Esophagus squamous epithelium (tissue), 5 donors: ENCODE measurements at regions not wholly inside any gene's neighbourhood (a gene's known extent, or its start where the extent isn't known, plus 50 kb on each side); places are given as distances from the start of the nearest gene placed in this dataset.

ENCODE experiments used
- DNase-seq: peaks from one replicate; lab custom pipeline; 2025; lab: John Stamatoyannopoulos, UW
- H3K27ac ChIP-seq, 4 donors: fragments of 200-600 bp; sonication (generic); one replicate each; pipeline ENCODE4 v1.5.1; 2016 to 2019; ENCODE audit warnings: mild to moderate bottlenecking in 1 of 4
- H3K27me3 ChIP-seq, 4 donors: fragments of 200-600 bp; sonication (generic); 1 replicate in 3 of 4; 2 replicates in 1 of 4; pipeline versions ENCODE4 v1.5.1 to v1.6.0; 2017 to 2021; ENCODE audit warnings: antibody characterized with exemption in 1 of 4
- H3K36me3 ChIP-seq, 3 donors: fragments of 200-600 bp; sonication (generic); one replicate each; pipeline ENCODE4 v1.5.1; 2016 to 2019
- H3K4me1 ChIP-seq, 3 donors: fragments of 200-600 bp; sonication (generic); one replicate each; pipeline ENCODE4 v1.5.1; 2017 to 2019
- H3K4me3 ChIP-seq, 4 donors: fragments of 200-600 bp; sonication (generic); 1 replicate in 3 of 4; 2 replicates in 1 of 4; pipeline ENCODE4 v1.5.1; 2016 to 2019; ENCODE audit warnings: mild to moderate bottlenecking in 2 of 4, moderate library complexity in 1 of 4
- H3K9me3 ChIP-seq, 3 donors: fragments of 200-600 bp; sonication (generic); one replicate each; pipeline ENCODE4 v1.5.1; 2016 to 2019
- POLR2A ChIP-seq, 4 donors: fragments of 450-650 bp; IDR thresholded peaks; one replicate each; pipeline ENCODE4 v1.6.1; 2017; ENCODE audit warnings: antibody characterized with exemption in 4 of 4, mild to moderate bottlenecking in 4 of 4, moderate library complexity in 3 of 4
- WGBS, 2 donors: methylation state at CpG; one replicate each; pipeline ENCODE4 v1.1.5; 2018; 5-methylcytosine and 5-hydroxymethylcytosine counted together
- intact Hi-C: fragments of 100-400 bp; cut with DNase I; formaldehyde crosslinking; loops from one replicate; pipeline ENCODE4 v1.15.0; 2022
- TF ChIP-seq, protein P1 (sequence below), 6 experiments: fragments of 450-650 bp in 4 of 6; fragments of 200-600 bp in 2 of 6; sonication (generic) in 2 of 6; IDR thresholded peaks; one replicate each; pipeline ENCODE4 v1.5.1; 2016 to 2019; ENCODE audit warnings: antibody characterized with exemption in 6 of 6, mild to moderate bottlenecking in 4 of 6, moderate library complexity in 4 of 6
- donor health status: DM: yes; HTN: yes; CAD: no.

- WGBS, 2 donors: 64 to 65% methylated on average over 5 of the region's 5 CpGs
- DNase-seq: no peak
- TF ChIP-seq, protein P1, sequence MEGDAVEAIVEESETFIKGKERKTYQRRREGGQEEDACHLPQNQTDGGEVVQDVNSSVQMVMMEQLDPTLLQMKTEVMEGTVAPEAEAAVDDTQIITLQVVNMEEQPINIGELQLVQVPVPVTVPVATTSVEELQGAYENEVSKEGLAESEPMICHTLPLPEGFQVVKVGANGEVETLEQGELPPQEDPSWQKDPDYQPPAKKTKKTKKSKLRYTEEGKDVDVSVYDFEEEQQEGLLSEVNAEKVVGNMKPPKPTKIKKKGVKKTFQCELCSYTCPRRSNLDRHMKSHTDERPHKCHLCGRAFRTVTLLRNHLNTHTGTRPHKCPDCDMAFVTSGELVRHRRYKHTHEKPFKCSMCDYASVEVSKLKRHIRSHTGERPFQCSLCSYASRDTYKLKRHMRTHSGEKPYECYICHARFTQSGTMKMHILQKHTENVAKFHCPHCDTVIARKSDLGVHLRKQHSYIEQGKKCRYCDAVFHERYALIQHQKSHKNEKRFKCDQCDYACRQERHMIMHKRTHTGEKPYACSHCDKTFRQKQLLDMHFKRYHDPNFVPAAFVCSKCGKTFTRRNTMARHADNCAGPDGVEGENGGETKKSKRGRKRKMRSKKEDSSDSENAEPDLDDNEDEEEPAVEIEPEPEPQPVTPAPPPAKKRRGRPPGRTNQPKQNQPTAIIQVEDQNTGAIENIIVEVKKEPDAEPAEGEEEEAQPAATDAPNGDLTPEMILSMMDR (IDR thresholded peaks at IDR 0.05): no peak
- TF ChIP-seq POLR2A (IDR thresholded peaks at IDR 0.05): no peak
- intact Hi-C loops: no loop called here
- Histone ChIP-seq H3K27ac (no peak overlapping the region), H3K36me3 (no peaks in the 10 kb centered on the region), H3K27me3 (no peaks in the 10 kb centered on the region), H3K4me1 (no peaks in the 10 kb centered on the region), H3K9me3 (no peaks in the 10 kb centered on the region), H3K4me3 (no peak overlapping the region)
These were observed 240.1 kb upstream of the GRAMD2B start for GRCh38 chr5:126182971-126183695.

GRCh38 chr5:126184474-126184873 is 238.7 kb upstream of the GRAMD2B start:
- Histone ChIP-seq H3K36me3 (no peaks in the 10 kb centered on the region), H3K27me3 (no peaks in the 10 kb centered on the region), H3K4me3 (no peak overlapping the region), H3K9me3 (no peaks in the 10 kb centered on the region), H3K27ac (no peak overlapping the region), H3K4me1 (no peaks in the 10 kb centered on the region)
- TF ChIP-seq, protein P1 (IDR thresholded peaks at IDR 0.05): no peak
- no peak for TF ChIP-seq POLR2A (IDR thresholded peaks at IDR 0.05)
- DNase-seq: no peak
- WGBS, 2 donors: 68 to 85% methylated on average over 1 of the region's 1 CpG
- intact Hi-C loops: no loop called here

- Histone ChIP-seq H3K27ac (no peak overlapping the region), H3K36me3 (no peaks in the 10 kb centered on the region), H3K4me3 (no peak overlapping the region), H3K9me3 (no peaks in the 10 kb centered on the region), H3K4me1 (no peaks in the 10 kb centered on the region), H3K27me3 (no peaks in the 10 kb centered on the region)
- DNase-seq: no peak
- intact Hi-C loops: no loop called here
- no peak for TF ChIP-seq POLR2A (IDR thresholded peaks at IDR 0.05)
- TF ChIP-seq, protein P1 (IDR thresholded peaks at IDR 0.05): no peak
- WGBS, 2 donors: 55 to 65% methylated on average over 1 of the region's 1 CpG
These were observed 237.0 kb upstream of the GRAMD2B start for GRCh38 chr5:126186210-126186609.

DNA sequence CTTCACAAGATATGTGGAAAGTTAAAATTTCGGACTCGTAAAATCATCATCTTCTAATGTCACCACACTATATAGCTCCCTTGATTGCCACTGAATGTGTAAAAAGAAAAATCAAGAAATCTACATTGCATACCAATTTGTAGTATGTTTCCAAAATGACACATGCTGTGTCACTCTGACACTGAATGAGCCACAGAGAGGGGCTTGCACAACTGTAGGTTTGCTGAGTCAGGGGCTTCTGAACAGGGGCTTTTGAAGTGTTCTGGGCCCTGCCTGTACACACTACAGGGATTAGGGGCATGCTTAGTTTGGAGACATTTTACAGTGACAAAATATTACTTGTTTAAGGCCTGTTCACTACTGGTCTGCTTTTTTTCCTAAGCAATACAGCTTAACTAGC is 234.4 kb upstream of the GRAMD2B start:
- H3K4me3 ChIP-seq: no peak overlapping the region
- no peak overlapping the region for H3K27ac ChIP-seq
- WGBS, 2 donors: 90 to 91% methylated on average over 2 of the region's 2 CpGs
- H3K36me3 ChIP-seq: no peaks in the 10 kb centered on the region
- DNase-seq: no peak
- no peak for TF ChIP-seq POLR2A (IDR thresholded peaks at IDR 0.05)
- TF ChIP-seq, protein P1 (IDR thresholded peaks at IDR 0.05): no peak
- no peaks in the 10 kb centered on the region for H3K27me3 ChIP-seq
- H3K4me1 ChIP-seq: no peaks in the 10 kb centered on the region
- H3K9me3 ChIP-seq: no peaks in the 10 kb centered on the region
- intact Hi-C loops: no loop called here

- intact Hi-C loops: no loop called here
- no peak overlapping the region for H3K27ac ChIP-seq
- H3K9me3 ChIP-seq: no peaks in the 10 kb centered on the region
- H3K36me3 ChIP-seq: no peaks in the 10 kb centered on the region
- TF ChIP-seq POLR2A (IDR thresholded peaks at IDR 0.05): no peak
- TF ChIP-seq, protein P1 (IDR thresholded peaks at IDR 0.05): no peak
- no peaks in the 10 kb centered on the region for H3K4me1 ChIP-seq
- DNase-seq: no peak
- H3K27me3 ChIP-seq: no peaks in the 10 kb centered on the region
- H3K4me3 ChIP-seq: no peak overlapping the region
- 78 to 85% methylated on average over 5 of the region's 5 CpGs for WGBS, 2 donors
These were observed 234.0 kb upstream of the GRAMD2B start for GRCh38 chr5:126189231-126189630.
